NCI-H345 (cell line): ENCODE measurements at regions not wholly inside any gene's neighbourhood (a gene's known extent, or its start where the extent isn't known, plus 50 kb on each side); places are given as distances from the start of the nearest gene placed in this dataset.
"Not testable (repeated sequence)": the region's sequence is repeated elsewhere in the genome, so short reads cannot be mapped to it uniquely, and the experiment has no call there.

Experiments used
- DNase-seq: peaks from one replicate; lab custom pipeline; 2025; lab: John Stamatoyannopoulos, UW

GRCh38 chr3:112765531-112765930 is 81.1 kb downstream of the CD200R1L start:
- no peak for DNase-seq

- DNase-seq = no peak
Observed at GRCh38 chr3:112763258-112763657, 83.4 kb downstream of the CD200R1L start.

DNA sequence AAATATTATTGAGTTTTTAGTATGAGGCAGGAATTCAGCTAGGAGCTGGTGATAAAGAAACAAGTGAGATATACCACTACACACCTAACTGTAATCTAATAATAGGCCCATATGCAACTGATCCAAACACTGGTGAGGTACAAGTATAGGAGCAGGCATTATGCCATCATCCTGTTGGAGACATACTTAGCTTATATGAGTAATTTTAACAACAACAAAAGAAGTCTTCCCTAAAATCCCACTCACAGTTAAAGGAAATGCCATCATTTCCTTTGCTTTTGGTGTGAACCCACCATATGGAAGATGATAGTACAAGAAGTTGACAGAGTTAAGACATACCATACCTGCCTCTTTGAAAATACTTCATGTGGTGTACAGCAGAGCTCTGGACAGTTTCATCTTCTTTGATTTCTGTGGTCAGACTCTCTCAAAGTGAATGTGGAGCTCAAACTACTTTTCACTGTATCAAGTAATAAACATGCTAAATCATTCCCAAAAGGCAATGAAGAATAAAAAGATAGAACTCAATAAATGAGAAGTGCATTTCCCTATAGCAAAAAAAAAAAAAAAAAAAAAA is 85.5 kb downstream of the CD200R1L start:
- no peak for DNase-seq

DNA sequence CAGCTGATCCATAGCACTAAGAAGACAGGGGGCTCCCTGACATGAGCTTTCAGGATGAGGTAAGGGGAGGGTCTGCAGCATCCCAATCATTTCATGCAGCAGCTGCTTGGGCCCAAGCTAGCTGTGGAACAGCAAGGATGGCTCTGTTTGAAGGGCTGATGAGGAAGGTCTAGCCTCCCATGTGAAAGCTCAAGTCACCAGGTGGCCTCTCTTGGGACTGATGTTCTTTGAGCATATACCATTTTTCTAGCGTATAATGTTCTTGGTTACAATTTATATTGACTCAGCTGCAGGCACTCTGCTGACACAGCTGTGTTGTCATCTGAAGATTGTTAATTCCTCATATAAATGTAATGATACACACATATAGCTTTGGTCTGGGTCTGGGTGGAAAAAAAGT is 87.0 kb downstream of the CD200R1L start:
- peak; percentile 35 for DNase-seq

- DNase-seq = no peak
Observed at GRCh38 chr3:112759210-112759609, 87.5 kb downstream of the CD200R1L start.

DNA sequence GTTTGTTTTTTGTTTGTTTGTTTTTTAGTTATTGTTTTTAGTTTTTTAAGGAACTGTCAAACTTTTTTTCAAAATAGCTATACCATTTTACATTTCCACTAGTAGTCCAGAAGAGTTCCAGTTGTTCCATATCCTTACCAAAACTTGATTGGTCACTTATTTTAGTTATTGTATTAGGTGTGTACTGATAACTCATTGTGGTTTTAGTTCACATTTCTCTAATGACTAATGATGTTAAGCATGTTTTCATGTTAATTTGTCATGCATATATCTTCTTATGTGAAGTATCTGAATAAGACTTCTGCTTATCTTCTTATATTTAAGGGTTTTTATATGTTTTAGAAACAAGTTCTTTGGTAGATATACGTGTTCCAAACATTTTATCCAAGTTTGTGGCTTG is 89.5 kb downstream of the CD200R1L start:
- no peak for DNase-seq

- DNase-seq = no peak
Observed at GRCh38 chr3:112755845-112756613, 90.6 kb downstream of the CD200R1L start.

DNA sequence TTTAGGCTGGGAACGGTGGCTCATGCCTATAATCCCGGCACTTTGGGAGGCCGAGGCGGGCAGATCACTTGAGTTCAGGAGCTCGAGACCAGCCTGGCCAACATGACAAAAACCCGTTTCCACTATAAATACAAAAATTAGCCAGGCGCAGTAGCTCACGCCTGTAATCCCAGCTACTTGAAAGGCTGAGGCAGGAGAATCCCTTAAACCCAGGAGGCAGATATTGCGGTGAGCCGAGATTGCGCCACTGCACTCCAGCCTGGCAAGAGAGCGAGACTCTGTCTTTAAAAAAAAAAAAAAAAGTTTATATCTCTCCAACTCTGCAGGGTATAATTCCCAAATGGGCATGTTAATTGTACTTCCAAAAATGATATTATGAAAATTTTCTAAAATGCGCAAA is 91.6 kb downstream of the CD200R1L start:
- DNase-seq = not testable (repeated sequence)

GRCh38 chr3:112751564-112752512 is 94.8 kb downstream of the CD200R1L start:
- no peak for DNase-seq

GRCh38 chr3:112751061-112751460 is 95.6 kb downstream of the CD200R1L start:
- no peak for DNase-seq

- DNase-seq = no peak
Observed at GRCh38 chr3:112747624-112748023, 99.0 kb downstream of the CD200R1L start.

- DNase-seq = no peak
Observed at GRCh38 chr3:112746675-112747280, 99.9 kb downstream of the CD200R1L start.

GRCh38 chr3:112745567-112746248 is 101.0 kb downstream of the CD200R1L start:
- DNase-seq = no peak

DNA sequence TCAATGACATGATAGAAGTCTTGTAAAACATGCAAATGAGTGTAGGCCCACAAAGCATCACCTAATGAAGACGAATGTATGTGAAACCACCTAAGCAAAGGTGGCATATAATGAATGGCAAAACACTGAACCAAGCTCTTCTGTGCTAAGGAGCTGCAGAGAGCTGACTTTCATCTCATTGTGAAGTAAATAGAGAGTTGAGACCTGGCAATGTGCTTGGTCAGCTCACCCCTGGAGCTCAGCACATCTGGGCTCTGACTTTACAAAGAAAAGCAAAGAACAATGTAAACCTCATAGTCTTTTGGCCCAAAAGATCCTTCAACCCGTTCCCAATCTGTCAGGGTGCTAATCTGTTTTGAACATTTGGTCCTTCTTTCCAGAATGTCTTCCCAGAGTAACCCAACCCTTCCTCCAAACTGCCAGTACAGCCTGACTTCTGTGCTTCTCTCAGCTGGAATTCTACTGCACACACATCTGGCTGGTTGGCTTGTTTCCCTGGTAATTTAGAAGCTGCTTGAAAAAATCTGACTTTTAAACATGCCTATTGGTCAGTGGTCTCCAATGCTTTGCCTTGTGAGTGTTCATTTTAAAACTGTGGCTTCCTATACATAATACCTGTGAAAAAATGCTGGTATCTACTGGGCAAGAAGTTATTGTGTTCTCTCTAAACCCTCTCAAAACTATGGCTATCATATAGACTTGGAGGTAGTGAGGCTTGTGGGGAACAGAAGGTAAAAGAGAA is 101.7 kb downstream of the CD200R1L start:
- DNase-seq = no peak

GRCh38 chr3:112744106-112744505 is 102.6 kb downstream of the CD200R1L start:
- DNase-seq = no peak

DNA sequence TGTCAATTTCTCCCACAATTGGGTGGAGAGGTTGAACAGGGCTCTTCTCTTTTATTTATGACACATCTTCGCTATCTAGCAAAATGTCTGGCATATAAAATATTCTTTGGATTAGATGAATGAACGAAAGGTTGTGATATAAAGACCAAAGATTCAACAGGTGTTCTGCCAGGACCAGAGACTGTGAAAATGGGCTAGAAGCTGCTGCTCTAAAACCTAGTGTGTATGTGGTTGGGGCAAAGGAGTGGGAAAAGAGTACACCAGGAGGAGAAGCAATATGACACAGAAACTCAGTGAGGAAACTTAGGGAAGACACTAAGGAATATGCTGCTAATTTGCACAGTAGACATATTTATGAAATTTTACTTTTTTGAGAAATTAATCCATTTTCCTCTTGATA is 102.0 kb upstream of the CCDC80 start:
- DNase-seq = no peak

GRCh38 chr3:112741983-112742382 is 101.0 kb upstream of the CCDC80 start:
- DNase-seq = no peak

GRCh38 chr3:112740835-112741234 is 99.9 kb upstream of the CCDC80 start:
- DNase-seq = no peak

GRCh38 chr3:112739252-112739965 is 98.5 kb upstream of the CCDC80 start:
- DNase-seq = no peak

GRCh38 chr3:112738366-112738765 is 97.4 kb upstream of the CCDC80 start:
- no peak for DNase-seq
